COLO668 (cell line): ENCODE measurements at regions not wholly inside any gene's neighbourhood (a gene's known extent, or its start where the extent isn't known, plus 50 kb on each side); places are given as distances from the start of the nearest gene placed in this dataset.

ENCODE experiments used
- DNase-seq: peaks from one replicate; lab custom pipeline; 2025; ENCODE audit not compliant: unreplicated experiment; lab: John Stamatoyannopoulos, UW

DNA sequence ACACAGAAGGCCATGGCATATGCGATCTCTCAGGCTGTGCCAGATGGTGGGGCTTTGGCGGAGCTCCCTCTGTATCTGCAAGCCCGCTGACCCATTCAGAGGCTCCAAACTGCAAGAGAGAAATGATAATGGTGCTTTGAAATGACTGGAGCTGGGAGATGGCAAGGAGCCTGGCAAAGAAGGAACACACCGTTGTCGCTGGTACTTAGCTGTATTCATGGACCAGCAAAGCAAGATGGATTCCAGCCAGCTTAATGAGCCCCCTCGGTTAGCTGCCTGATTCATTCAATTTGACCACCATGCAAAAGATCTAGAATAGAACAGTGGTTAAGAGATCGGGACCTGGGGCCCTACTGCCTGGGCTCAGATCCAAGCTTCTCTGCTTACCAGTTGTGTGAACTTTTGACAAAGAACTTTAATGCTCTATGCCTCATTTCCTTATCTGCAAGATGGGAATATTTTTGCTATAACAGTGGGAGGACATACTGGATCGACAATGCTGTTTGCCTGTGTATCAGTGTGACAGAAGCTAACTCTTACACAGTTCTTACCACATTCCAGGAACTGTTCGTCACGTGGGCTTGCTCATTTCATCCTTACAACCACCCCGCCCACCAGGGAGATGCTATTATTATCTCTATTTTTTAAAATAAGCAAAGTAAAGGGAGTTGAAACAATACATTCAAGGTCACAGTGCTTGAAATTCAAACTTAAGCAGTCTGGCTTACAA is 317.8 kb upstream of the SULF2 start:
- no peak for DNase-seq

DNA sequence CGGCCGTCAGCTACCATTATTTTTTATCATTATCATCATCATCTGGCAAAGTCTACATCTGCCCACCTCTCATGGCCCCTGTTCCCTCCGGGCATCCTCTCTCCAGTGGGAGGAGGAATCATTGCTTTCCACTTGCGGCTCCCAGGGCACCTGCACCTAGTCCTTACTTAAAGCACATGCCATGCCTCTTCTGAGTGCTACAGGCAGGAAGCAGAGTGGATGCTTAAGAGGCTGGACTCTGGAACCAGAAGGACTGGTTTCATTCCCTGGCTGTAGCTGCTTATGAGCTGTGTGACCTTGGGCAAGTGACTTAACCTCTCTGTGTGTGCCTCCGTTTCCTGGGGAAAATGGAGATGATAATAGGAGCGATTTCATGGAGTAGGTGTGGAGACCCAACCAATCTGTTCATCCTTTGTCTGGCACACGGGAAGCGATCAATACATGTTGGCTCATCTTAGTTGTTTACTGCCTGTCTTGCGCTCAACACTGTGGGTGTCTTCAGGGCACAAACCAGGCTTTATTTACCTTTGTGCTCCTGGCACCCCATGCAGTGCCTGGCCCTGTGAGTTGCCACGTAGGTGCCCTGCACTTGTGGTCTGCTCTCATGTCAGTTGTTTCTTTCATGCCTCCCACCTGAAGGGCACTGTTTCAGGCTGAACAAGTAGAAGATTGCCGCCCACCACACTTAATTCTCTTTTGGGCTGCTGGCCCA is 317.0 kb upstream of the SULF2 start:
- no peak for DNase-seq

DNA sequence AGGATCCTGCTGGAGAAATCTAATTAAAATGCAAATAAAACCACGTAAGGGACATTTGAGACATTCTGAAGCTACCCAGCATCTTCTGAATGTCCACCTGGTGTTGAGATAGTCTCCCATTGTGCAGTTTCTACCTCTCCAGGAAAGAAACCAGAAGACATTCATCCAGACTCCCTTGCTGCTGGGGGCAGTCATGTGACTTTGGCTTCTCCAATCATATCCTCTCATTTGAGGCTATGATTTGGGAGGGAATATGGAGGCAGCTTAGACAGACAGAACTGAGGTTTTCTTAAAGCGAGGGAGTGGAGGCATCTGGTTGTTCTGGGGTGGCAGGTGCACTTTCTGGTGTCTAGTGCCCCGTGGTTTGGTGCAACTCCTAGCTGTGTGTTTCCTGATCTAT is 315.2 kb upstream of the SULF2 start:
- DNase-seq: no peak

DNA sequence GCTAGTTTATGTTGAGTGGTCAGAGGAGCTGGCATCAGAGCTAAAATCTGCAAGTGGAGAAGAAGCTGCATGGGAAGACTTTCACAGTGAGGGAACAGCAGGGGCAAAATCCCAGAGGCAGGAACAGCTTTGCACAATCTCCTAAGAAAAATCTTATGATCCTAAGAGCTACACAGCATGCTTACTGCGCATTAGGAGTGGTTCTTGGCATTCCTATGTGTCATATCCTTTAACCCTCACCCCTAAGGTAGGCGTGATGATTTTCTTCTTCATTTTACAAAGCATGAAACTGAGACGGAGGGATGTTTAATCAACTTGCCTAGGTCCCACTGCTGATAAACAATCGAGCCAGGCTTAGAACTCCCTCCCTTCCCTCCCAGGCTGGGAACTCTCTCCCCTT is 313.6 kb upstream of the SULF2 start:
- DNase-seq: no peak

DNA sequence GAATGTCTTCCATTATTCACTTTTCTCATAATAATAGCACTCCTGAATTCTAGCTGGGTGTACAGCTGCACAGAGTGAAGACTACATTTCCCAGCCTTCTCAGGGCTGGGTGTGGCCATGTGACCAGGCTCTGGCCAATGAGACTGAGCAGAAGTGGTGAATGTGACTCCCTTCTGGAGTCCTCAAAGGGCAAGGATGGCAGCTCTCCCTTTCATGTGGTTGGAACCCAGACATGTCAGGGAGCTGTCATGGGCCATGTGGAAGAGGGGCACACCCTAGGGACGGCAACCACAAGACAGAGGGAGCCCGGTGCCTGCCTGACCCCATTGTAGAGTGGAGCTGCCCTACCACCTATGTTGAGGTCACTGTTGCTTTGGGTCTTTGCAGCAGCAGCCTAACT is 312.8 kb upstream of the SULF2 start:
- no peak for DNase-seq

DNA sequence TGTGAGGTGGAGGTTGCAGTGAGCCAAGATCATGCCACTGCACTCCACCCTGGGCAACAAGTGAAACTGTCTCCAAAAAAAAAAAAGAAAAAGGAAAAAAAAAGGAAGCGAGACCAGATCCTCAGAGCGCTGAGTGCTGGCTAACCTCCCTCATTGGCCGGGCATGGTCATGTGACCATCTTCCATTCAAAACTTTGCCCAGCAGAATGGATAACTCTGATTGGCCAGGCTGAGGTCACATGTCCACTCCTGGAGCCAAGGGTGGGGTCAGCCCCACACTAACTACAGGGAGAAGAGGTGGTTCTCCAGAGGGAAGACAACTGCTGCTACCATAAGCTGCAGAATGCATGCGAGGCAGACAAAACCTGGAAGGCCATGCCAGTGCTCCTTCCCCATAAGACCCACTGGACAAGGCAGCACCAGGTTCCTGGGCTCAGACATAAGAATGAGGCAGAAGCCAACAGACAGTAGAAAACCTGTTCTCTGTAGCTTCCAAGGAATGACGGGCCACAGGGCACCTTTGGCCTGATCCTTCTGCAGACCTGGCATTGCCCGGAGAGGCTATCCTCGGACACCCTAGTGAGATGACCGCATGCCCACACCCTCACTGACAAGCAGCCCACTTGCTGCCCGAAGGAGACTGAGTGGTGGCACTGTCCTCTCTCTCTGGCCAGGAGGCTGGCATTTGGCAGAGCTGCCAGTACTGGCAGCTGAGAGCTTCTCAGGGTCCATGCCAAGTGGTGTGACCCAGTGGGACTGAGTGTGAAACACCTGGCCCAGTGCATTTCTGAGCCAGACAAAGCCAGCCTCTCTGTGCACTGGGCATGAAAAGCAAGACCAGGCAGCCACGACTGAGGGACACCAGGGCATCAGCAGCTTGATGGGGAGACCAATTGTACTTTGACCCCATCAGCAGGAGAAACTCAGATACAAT is 311.9 kb upstream of the SULF2 start:
- no peak for DNase-seq

DNA sequence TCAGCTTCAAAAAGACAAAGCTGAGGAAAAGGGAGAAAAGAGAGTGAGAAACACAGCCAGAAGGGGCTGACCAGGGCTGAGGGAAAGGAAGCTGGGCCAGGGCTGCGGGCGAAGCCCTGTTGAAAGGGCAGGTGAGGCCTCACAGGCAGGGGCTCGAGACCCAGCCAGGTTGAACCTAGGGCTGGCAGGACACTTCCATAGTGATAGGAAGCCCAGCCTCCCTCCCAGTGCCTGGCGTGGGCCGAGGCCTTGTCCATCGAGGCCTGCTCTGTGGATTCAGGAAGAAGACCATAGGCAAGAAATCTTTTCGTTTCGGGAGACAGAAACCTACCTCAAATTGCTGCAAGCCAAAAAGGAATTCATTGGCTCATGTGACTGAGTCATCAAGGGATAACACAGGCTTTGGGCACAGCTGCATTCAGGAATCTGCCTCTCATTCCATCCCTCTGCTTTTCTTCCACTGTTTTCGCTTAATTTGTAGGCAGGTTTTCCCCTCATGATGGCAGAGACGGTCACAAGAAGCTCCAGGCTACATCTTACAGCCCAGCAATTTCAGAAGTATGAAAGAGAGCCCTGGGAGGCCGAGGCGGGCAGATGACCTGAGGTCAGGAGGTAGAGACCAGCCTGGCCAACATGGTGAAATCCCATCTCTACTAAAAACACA is 311.1 kb upstream of the SULF2 start:
- no peak for DNase-seq

DNA sequence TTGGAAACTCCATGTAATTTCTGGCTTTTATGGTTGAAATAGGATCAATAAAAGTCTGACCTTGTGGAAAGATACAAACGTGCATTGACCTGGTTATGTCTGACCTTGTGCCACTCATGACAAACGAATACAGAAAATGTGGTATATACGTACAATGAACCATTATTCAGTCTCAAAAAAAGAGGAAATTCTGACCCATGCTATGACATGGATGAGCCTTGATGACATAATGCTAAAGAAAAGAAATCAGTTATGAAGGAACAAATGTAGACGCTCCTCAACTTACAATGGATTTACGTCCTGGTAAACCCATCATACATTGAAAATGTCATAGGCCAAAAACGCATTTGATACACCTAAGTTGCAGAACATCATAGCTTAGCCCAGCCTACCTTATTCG is 309.7 kb upstream of the SULF2 start:
- no peak for DNase-seq

DNA sequence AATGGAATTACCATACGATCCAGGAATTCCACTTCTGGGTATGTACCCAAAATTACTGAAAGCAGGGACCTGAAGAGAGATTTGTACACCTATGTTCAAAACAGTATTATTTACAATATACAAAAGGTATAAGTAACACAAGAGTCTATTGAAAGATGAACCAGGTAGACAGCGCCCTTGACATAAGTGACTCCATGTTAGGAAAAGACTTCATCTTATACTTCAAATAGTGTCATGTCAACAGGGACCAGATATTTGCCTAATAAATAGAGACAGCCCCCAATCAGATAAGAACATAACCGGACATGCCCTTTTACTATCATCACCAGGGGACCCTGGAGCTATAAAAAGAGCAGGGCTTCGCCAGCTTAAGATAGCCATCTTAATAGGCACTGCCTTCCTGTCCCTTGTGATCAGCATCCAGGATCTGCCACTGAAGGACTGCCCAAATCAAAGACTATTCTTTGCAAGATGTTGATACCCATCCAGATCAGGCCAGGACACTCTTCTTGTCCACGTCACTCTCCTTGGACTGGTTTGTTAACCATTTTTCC is 309.0 kb upstream of the SULF2 start:
- no peak for DNase-seq

DNA sequence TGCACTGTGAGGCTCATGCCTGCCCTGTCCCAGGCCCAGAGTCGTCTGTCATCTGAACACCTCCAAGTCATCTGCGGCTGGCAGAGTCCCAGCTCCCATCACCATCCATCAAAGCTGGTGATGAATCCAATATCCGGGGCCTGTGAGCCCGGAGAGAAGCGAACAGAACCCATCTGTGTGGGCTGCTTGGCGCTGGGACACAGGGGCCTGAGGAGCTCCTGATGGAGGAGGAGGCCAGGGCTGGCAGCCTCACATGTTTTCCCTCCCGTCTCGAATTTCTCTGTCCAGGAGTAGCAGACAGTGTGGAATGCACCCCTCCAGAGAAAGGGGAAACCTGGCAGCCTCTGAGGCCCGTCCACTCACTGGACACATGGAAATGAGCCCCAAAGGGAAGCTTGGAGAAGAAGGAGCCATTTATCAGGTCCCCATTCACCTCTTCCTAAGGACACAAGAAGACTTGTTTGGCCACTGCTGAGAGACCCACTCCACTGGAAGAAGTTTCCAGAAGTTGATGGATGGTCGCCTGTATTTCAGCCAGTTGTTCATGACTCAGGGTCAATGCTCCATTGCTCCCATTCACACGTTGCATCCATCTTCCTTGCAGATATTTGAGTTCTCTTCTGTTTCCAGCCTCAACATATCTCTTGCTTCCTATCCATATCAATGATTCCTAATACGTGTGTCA is 307.5 kb upstream of the SULF2 start:
- no peak for DNase-seq

DNA sequence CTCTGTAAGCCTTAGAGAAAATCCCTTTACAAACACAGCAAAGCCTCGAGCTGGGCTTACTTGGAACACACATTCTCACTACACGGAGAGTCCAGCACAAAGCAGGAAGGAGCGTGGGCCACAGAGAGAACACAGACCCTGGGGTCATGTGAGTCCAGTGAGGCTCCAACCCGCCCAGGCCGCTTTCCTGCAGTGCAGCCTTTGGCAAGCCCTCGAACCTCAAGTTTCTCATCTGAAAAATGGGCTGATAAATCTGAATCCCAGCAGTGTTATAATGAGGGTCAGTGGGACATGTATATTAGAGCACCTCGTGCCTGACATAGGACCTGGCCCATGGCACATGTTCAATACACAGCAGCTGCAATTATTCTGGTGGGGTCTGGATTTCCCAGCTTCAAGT is 305.5 kb upstream of the SULF2 start:
- no peak for DNase-seq

DNA sequence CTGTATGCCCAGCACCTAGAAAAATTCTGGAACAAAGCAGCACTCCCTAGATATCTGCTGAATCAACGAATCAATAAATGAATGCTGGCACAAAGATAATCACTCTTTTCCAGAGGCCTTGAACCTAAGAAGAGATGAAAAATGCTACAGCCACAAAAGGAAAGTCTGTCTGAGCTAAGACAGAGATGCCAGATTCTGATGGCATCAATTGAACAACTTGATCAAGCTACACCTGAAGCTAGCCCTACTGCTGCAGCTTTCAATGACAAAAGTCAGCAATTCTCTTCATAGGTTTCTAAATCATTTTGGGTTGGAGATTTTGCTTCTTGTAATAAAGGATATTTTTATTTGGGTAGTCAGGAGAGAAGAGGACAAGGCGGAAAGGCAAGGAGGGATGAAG is 305.0 kb upstream of the SULF2 start:
- no peak for DNase-seq

DNA sequence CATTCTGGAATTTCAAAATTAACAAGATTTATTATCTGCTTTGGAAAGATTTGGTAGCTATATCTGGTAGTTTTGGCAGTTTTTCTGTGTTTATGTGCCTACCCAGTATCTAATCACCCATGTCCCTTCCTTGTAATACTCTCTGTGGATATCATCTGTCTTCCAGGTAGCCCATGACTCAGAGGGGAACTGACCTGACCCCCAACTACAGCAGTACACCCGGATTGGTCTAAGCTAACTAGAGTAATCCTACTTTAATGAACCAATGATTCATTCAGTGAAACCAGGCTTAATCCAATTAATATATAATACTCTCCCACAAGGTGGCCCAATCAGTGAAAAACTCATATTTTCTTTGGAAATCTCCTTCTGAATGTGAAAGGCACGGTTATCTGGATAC is 295.3 kb upstream of the SULF2 start:
- no peak for DNase-seq

DNA sequence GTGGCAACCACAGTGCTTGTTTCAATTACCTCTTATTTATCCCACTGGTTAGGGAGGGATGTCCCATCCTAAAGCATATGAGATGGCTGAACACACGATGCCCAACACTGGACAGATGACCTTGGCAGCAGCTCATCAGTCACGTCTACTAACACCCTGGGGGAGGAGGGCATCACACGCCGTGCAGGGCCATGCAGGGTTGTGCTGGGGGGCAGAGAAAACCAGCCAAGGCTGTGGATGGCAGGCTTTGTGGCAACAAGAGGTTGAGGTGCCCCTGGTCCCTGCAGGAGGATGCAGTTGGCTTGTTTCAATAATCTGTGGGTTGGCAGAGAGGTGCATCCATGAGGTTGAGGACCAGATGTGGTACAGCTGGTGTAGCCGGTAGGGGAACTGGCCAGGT is 293.7 kb upstream of the SULF2 start:
- DNase-seq: no peak

DNA sequence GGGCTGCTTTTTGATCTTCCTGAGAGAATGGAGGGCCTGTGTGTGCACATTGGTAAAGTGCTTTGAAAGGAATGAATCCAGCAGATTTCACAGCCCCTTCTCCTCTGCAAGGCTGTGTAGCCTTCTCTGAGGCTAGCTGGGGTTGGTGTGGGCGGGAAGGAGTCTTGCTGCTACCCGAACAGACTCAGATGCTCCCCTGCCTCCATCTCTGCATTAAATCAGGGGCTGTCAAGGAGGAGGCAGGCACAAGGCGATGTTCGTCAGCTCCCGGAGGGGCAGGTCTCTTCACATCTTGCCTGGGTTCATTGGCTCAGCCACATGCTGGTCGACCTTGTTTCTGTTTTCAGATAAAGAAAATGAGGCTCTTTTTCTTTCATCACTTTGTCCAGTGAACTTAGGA is 291.5 kb upstream of the SULF2 start:
- DNase-seq: no peak

DNA sequence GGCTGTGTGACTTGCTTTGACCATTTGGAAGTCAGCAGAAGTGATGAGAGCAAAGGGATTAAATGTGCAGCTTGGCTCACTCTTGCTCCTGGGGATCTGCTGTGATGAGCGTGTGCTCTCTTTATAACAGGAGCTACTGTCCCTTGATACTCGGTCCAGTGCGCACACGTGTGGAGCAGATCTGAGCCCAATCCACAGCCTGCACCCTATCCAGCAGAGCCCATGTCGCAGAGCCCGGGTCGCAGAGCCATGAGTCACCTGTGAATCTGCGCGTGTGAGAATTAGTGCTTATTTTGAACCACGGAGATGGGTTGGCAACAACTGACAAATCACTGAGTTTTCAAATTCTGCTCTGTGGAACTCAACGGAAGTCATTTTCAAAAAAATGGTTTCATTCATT is 291.0 kb upstream of the SULF2 start:
- DNase-seq: no peak

DNA sequence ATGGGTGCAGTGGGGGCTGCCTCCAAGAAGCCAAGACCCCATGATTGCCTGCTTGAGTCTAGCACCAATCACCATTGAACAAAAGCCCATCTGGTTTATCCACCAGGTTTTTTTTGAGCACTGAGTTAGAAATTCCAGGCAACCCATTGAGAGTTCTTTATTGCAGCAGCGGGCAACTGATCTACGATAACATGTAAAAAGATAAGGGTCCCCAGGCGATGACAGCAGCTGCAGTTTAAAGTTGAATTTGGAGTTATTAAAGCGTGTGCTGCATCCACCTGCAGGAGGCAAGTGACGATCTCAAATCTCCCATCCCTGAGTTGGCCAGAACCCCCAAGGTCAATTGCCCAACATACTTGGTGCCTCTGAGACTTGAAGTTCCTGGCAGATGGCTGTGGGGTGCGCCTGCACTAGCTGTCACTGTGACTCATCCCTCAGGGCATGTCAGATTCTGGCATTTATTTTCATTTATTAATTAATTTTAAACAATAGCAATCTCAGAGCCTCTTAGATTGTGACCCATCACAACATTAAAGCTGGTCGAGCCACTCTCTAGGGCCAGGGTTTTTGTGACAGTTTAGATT is 290.4 kb upstream of the SULF2 start:
- DNase-seq: no peak

DNA sequence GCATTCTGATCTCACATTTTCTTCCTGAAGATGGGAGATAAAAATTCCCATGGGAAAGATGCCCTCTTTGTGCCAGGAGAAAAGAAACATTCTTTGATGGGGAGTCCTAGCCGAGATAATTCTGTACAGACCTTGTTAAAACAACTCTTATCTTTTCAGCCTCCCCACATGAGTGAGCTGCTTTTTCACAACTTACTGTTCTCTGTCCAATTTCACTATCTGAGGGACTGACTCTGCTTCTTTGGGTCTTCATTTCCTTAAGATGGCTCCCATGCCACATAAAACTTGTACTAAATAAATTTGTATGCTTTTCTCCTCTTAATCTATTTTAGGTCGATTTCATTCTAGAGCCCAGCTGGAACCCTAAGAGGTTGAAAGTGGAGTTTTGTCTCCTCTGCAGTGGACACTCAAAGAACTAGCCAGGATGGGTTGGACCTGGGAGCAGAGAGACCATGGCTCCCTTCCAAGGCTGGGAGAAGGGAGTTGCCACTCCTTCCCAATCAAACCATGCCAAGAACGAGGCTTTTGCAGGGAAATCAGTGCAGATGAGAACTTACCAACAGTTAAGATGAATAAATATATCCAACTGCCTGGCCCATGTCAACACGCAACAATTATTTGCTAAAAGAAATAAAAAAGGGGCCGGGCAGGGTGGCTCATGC is 285.8 kb upstream of the SULF2 start:
- DNase-seq: no peak

DNA sequence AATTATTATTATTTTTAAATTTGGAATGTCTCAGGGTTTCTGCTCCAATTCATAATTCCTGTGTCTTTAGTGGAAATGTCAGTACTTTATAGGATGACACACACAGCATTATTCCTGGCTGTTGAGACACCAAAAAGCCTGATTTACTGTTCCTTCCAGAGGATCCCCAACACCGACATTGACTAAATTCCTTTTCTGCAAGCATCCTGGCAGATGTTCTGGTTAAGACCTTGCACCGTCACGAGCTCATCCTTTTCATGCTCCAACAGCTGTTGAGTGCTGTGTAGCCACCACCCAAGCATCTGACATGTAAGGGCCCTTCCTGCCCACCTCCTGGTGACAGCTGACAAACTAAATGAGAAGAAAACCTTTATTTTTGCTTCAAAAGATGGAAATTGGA is 284.3 kb upstream of the SULF2 start:
- no peak for DNase-seq

DNA sequence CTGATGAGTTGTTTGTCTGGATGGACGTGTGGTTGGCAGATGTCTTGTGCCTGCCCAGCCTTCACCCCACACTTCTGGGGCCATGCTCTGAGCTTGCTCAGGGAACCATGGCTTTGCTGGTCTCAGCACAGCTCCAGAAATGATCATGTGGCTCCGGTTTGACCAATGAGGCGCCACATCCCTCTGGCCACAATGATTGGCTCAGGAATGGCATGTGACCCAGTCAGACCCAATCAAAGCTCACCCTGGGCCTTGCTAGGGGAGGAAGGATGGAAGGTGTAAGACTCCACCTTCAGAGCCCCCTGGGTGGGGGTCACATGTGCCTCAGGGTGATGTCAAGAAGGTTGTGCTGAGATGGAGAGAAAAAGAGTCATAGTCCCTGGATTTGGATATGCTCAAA is 281.6 kb upstream of the SULF2 start:
- no peak for DNase-seq
